HEK293 (cell line): ENCODE measurements at regions not wholly inside any gene's neighbourhood (a gene's known extent, or its start where the extent isn't known, plus 50 kb on each side); places are given as distances from the start of the nearest gene placed in this dataset.

Experiments
- CTCF ChIA-PET: fragments of 350-600 bp; formaldehyde crosslinking; extraction: SDS; loops from one replicate; lab custom pipeline; 2021; ENCODE audit warnings: antibody characterized with exemption; lab: Yijun Ruan, JAX
- POLR2A ChIA-PET: fragments of 300-600 bp; formaldehyde crosslinking; extraction: SDS; loops from one replicate; lab custom pipeline; 2020; ENCODE audit warnings: antibody characterized with exemption, inconsistent platforms; lab: Yijun Ruan, JAX
- H3K27ac ChIP-seq: fragments of 200-500 bp; sonication (Bioruptor generic); 2 replicates; pipeline ENCODE4 v1.5.1; 2014; ENCODE audit warnings: low read depth, low read length, control low read depth, inconsistent platforms; ENCODE audit errors: extremely low read depth
- H3K36me3 ChIP-seq, 2 experiments: fragments of 200-500 bp in 1 of 2; sonication (Bioruptor generic) in 1 of 2; 1 replicate in 1 of 2; 2 replicates in 1 of 2; pipeline ENCODE4 v1.5.1; 2014 to 2017; ENCODE audit warnings: inconsistent platforms in 2 of 2, low read length in 2 of 2; ENCODE audit not compliant: control insufficient read depth in 2 of 2, insufficient read depth in 1 of 2
- H3K4me1 ChIP-seq: fragments of 200-500 bp; sonication (Bioruptor generic); 2 replicates; pipeline ENCODE4 v1.5.1; 2014; ENCODE audit warnings: mild to moderate bottlenecking, low read length, inconsistent platforms; ENCODE audit not compliant: control insufficient read depth, insufficient read depth
- H3K4me3 ChIP-seq: 2 replicates; pipeline ENCODE4 v1.5.1; 2011; ENCODE audit warnings: low read depth, mild to moderate bottlenecking, control low read depth, low read length, moderate library complexity
- H3K9me3 ChIP-seq: fragments of 200-500 bp; sonication (Bioruptor generic); 2 replicates; pipeline ENCODE4 v1.5.1; 2014; ENCODE audit warnings: low read depth, low read length, inconsistent platforms; ENCODE audit not compliant: control insufficient read depth, insufficient read depth
- BCL11A ChIP-seq: fragments of 450-650 bp; formaldehyde crosslinking; IDR thresholded peaks from 2 replicates; pipeline ENCODE4 v1.5.1; 2016; ENCODE audit warnings: low read depth, missing biosample characterization, missing genetic modification characterization
- BCL11B ChIP-seq: fragments of 450-650 bp; formaldehyde crosslinking; IDR thresholded peaks from 2 replicates; pipeline ENCODE4 v1.5.1; 2016; ENCODE audit warnings: low read depth, missing biosample characterization, missing genetic modification characterization
- BCL6B ChIP-seq: fragments of 450-650 bp; formaldehyde crosslinking; IDR thresholded peaks from 2 replicates; pipeline ENCODE4 v1.5.1; 2017; ENCODE audit warnings: missing biosample characterization, missing genetic modification characterization
- GFI1B ChIP-seq: fragments of 450-650 bp; formaldehyde crosslinking; IDR thresholded peaks from 2 replicates; pipeline ENCODE4 v1.5.1; 2016; ENCODE audit warnings: missing biosample characterization, missing genetic modification characterization
- KLF10 ChIP-seq: fragments of 450-650 bp; IDR thresholded peaks from 2 replicates; pipeline ENCODE4 v1.5.1; 2018; ENCODE audit warnings: missing biosample characterization, mild to moderate bottlenecking, missing genetic modification characterization
- KLF7 ChIP-seq: fragments of 450-650 bp; formaldehyde crosslinking; IDR thresholded peaks from 2 replicates; pipeline ENCODE4 v1.5.1; 2016; ENCODE audit warnings: missing biosample characterization, missing genetic modification characterization, borderline replicate concordance
- RBAK ChIP-seq: fragments of 450-650 bp; formaldehyde crosslinking; IDR thresholded peaks from 2 replicates; pipeline ENCODE4 v1.5.1; 2016; ENCODE audit warnings: missing biosample characterization, missing genetic modification characterization
- SP2 ChIP-seq: fragments of 450-650 bp; formaldehyde crosslinking; IDR thresholded peaks from 2 replicates; pipeline ENCODE4 v1.5.1; 2016; ENCODE audit warnings: missing biosample characterization, missing genetic modification characterization
- SP7 ChIP-seq: fragments of 450-650 bp; formaldehyde crosslinking; IDR thresholded peaks from 2 replicates; pipeline ENCODE4 v1.5.1; 2016; ENCODE audit warnings: missing biosample characterization, missing genetic modification characterization
- TRIM28 ChIP-seq: IDR thresholded peaks from 2 replicates; pipeline ENCODE4 v1.6.1; 2011; ENCODE audit warnings: low read length, control low read depth, borderline replicate concordance
- ZBTB17 ChIP-seq: fragments of 450-650 bp; formaldehyde crosslinking; IDR thresholded peaks from 2 replicates; pipeline ENCODE4 v1.5.1; 2016; ENCODE audit warnings: missing biosample characterization, missing genetic modification characterization
- ZFHX2 ChIP-seq: fragments of 450-650 bp; formaldehyde crosslinking; conservative IDR thresholded peaks from 2 replicates; pipeline ENCODE4 v1.5.1; 2016; ENCODE audit warnings: missing biosample characterization, missing genetic modification characterization
- ZFP41 ChIP-seq: fragments of 450-650 bp; formaldehyde crosslinking; IDR thresholded peaks from 2 replicates; pipeline ENCODE4 v1.5.1; 2016; ENCODE audit warnings: missing biosample characterization, missing genetic modification characterization, borderline replicate concordance
- ZFP69B ChIP-seq: fragments of 450-650 bp; formaldehyde crosslinking; IDR thresholded peaks from 2 replicates; pipeline ENCODE4 v1.5.1; 2016; ENCODE audit warnings: missing biosample characterization, missing genetic modification characterization
- ZIC2 ChIP-seq: fragments of 450-650 bp; formaldehyde crosslinking; IDR thresholded peaks from 2 replicates; pipeline ENCODE4 v1.5.1; 2016; ENCODE audit warnings: missing biosample characterization, missing genetic modification characterization
- ZNF239 ChIP-seq: fragments of 450-650 bp; formaldehyde crosslinking; IDR thresholded peaks from 2 replicates; pipeline ENCODE4 v1.5.1; 2016; ENCODE audit warnings: missing biosample characterization, missing genetic modification characterization
- ZNF324 ChIP-seq: fragments of 450-650 bp; formaldehyde crosslinking; IDR thresholded peaks from 2 replicates; pipeline ENCODE4 v1.5.1; 2016; ENCODE audit warnings: missing biosample characterization, missing genetic modification characterization
- ZNF354C ChIP-seq: fragments of 450-650 bp; formaldehyde crosslinking; IDR thresholded peaks from 2 replicates; pipeline ENCODE4 v1.5.1; 2016; ENCODE audit warnings: missing biosample characterization, missing genetic modification characterization, low read depth, borderline replicate concordance
- ZNF558 ChIP-seq: fragments of 450-650 bp; formaldehyde crosslinking; IDR thresholded peaks from 2 replicates; pipeline ENCODE4 v1.5.1; 2016; ENCODE audit warnings: missing biosample characterization, missing genetic modification characterization
- ZNF596 ChIP-seq: fragments of 450-650 bp; IDR thresholded peaks from 2 replicates; pipeline ENCODE4 v1.5.0; 2018; ENCODE audit warnings: missing biosample characterization, mild to moderate bottlenecking, missing genetic modification characterization, moderate library complexity
- ZNF624 ChIP-seq: fragments of 450-650 bp; formaldehyde crosslinking; IDR thresholded peaks from 2 replicates; pipeline ENCODE4 v1.5.1; 2017; ENCODE audit warnings: missing biosample characterization, missing genetic modification characterization
- ZNF629 ChIP-seq: fragments of 450-650 bp; formaldehyde crosslinking; IDR thresholded peaks from 2 replicates; pipeline ENCODE4 v1.5.1; 2017; ENCODE audit warnings: missing biosample characterization, missing genetic modification characterization
- ZNF645 ChIP-seq: fragments of 450-650 bp; formaldehyde crosslinking; IDR thresholded peaks from 2 replicates; pipeline ENCODE4; 2016; ENCODE audit warnings: missing biosample characterization, missing genetic modification characterization
- ZNF658 ChIP-seq: fragments of 450-650 bp; formaldehyde crosslinking; IDR thresholded peaks from 2 replicates; pipeline ENCODE4; 2016; ENCODE audit warnings: missing biosample characterization, missing genetic modification characterization
- ZNF776 ChIP-seq: fragments of 450-650 bp; formaldehyde crosslinking; IDR thresholded peaks from 2 replicates; pipeline ENCODE4 v1.5.0; 2017; ENCODE audit warnings: missing biosample characterization, missing genetic modification characterization, borderline replicate concordance
- ZSCAN30 ChIP-seq: fragments of 450-650 bp; IDR thresholded peaks from 2 replicates; pipeline ENCODE4 v1.5.1; 2018; ENCODE audit warnings: missing biosample characterization, mild to moderate bottlenecking, missing genetic modification characterization, moderate library complexity
- ZXDB ChIP-seq: fragments of 450-650 bp; formaldehyde crosslinking; IDR thresholded peaks from 2 replicates; pipeline ENCODE4 v1.5.1; 2016; ENCODE audit warnings: missing biosample characterization, missing genetic modification characterization
- TF ChIP-seq, protein P1 (sequence below): sonication (generic); formaldehyde crosslinking; IDR thresholded peaks from 2 replicates; pipeline ENCODE4 v1.8.1; 2022; ENCODE audit warnings: mild to moderate bottlenecking, moderate library complexity, missing genetic modification reagents

DNA sequence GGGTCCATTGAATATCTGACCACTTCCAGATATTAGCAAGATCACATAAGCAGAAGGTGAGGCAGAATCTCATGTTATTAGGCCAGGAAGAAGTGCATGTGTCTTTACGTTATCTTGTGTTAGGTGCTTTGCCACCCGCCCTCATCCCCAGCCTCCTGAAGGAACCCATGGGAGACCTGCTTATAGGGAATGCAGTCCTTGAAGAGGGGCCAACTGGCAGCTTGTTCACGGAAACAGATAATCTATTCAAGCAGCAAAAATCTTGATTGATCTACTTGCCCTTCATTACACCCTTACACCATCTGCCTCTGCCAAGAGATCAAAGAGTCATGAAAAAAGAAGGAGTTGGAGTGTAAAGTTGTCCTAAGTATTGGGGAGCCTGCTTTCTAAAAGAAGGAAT lies 576.4 kb downstream of the HTR1B start:
- ChIA-PET CTCF (no interaction called here), POLR2A (no interaction called here)
- TF ChIP-seq GFI1B (tag by site-specific recombination) (no peak), ZNF624 (tag by site-specific recombination) (no peak), ZBTB17 (tag by site-specific recombination) (no peak), BCL6B (no peak), KLF10 (no peak), ZNF658 (tag by site-specific recombination) (no peak), SP7 (tag by site-specific recombination) (no peak), BCL11B (tag by site-specific recombination) (no peak), KLF7 (no peak), ZNF645 (tag by site-specific recombination) (no peak), BCL11A (tag by site-specific recombination) (no peak), ZNF776 (no peak), ZXDB (tag by site-specific recombination) (no peak), ZNF558 (tag by site-specific recombination) (no peak)

GRCh38 chr6:76885861-76886301 lies 577.4 kb downstream of the HTR1B start:
- POLR2A ChIA-PET, result no interaction called here
- no peaks in the 10 kb centered on the region for H3K4me1 ChIP-seq
- no peak overlapping the region for H3K27ac ChIP-seq
- CTCF ChIA-PET, result interaction anchor here (1.2 kb wide), 1 partner anchor 9 kb away, joined by 5 read pairs; no protein-coding TSS in a partner anchor
- H3K9me3 ChIP-seq, result no peaks in the 10 kb centered on the region
- TF ChIP-seq ZNF324 (tag by site-specific recombination), result no peak
- no peak for TF ChIP-seq ZFP69B (tag by site-specific recombination)
- no peak for TF ChIP-seq ZNF596
- TF ChIP-seq ZNF354C (tag by site-specific recombination), result no peak
- TF ChIP-seq ZFP41 (tag by site-specific recombination), result no peak
- no peak for TF ChIP-seq TRIM28
- no peak for TF ChIP-seq RBAK
- no peak for TF ChIP-seq ZNF239
- no peak for TF ChIP-seq ZNF658 (tag by site-specific recombination)
- TF ChIP-seq ZFHX2 (tag by site-specific recombination), result no peak
- TF ChIP-seq, protein P1, sequence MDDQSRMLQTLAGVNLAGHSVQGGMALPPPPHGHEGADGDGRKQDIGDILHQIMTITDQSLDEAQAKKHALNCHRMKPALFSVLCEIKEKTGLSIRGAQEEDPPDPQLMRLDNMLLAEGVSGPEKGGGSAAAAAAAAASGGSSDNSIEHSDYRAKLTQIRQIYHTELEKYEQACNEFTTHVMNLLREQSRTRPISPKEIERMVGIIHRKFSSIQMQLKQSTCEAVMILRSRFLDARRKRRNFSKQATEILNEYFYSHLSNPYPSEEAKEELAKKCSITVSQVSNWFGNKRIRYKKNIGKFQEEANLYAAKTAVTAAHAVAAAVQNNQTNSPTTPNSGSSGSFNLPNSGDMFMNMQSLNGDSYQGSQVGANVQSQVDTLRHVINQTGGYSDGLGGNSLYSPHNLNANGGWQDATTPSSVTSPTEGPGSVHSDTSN (CRISPR knock-in tag), result no peak
- TF ChIP-seq ZIC2 (tag by site-specific recombination), result no peak
- no peak for TF ChIP-seq SP2 (tag by site-specific recombination)
- TF ChIP-seq ZSCAN30 (tag by site-specific recombination), result no peak
- no peak for TF ChIP-seq ZNF629
- H3K4me3 ChIP-seq, result no peak overlapping the region
- no peaks in the 10 kb centered on the region for H3K36me3 ChIP-seq

More for the DNA sequence above, 576.4 kb downstream of the HTR1B start:
- H3K4me1 ChIP-seq, result no peaks in the 10 kb centered on the region
- H3K4me3 ChIP-seq, result no peak overlapping the region
- H3K36me3 ChIP-seq, result no peaks in the 10 kb centered on the region
- no peak overlapping the region for H3K27ac ChIP-seq
- H3K9me3 ChIP-seq, result no peaks in the 10 kb centered on the region
